SW 1271 (cell line): ENCODE measurements at regions not wholly inside any gene's neighbourhood (a gene's known extent, or its start where the extent isn't known, plus 50 kb on each side); places are given as distances from the start of the nearest gene placed in this dataset.

Experiments used
- DNase-seq, 2 experiments: peaks; one replicate each; lab custom pipeline; 2025; lab: John Stamatoyannopoulos, UW

DNA sequence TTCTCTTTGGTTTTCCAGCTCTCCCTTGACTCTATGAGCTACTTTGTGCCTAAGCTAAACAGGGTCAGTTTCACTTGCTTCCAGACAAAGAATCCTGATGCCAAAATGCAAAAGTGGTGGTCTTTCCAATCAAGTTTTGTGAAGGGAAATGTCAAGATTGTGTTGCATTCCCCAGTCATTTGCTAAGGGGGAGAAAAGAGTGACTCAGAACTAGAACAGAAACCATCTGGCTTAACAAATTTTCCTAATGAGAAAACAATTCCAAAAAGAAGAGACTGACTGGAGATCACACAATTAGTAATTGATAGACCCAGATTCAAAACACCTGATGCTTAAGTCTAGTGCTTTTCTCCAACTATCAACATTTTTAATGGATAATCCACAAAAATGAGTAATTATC, 235.1 kb upstream of the DIO2 start:
- no peak for DNase-seq

- DNase-seq, result no peak
Measured at GRCh38 chr14:80445605-80446004, 234.3 kb upstream of the DIO2 start.

- DNase-seq, result no peak
Measured at GRCh38 chr14:80434574-80435321, 223.4 kb upstream of the DIO2 start.

DNA sequence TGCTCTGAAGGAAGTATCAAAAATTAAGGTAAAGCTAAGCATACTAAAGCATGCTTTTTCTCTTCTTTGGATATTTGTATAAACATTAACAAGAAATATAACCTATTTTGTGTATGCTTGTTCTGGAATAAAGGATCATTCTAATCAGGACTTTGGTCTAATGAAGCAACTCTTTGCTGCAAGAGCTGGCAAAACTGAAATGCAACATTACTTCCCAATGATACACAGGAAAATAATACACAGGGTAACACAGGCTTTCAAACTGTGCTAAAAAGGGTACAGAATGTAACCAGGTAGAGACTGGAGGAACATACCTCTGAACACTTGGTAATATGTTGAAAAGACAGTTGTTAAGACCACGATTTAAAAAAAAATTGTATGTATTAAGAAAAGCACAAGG, 222.5 kb upstream of the DIO2 start:
- no peak for DNase-seq

GRCh38 chr14:80428671-80429070, 217.4 kb upstream of the DIO2 start:
- no peak for DNase-seq

DNA sequence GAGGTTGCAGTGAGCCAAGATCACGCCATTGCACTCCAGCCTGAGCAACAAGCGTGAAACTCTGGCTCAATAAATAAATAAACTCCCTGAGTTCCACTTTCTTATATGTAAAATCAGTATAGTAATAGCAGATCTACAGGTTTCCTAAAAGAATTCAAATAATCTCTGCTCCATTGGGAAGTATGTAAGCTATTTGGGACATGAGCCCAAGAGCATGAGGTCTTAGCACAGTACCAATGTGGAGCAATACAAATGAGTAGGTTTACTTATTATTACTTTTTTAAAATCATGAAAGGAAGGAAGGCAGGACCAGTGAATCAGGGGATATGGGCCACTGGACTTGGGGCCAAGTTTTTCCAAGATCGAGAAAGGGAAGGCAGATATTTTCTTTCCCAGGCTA, 216.9 kb upstream of the DIO2 start:
- no peak for DNase-seq

GRCh38 chr14:80427101-80427500, 215.8 kb upstream of the DIO2 start:
- DNase-seq, result no peak

- no peak for DNase-seq
Measured at GRCh38 chr14:80426683-80427082, 215.4 kb upstream of the DIO2 start.

GRCh38 chr14:80425686-80426085, 214.4 kb upstream of the DIO2 start:
- DNase-seq, result peak; percentile 91 to 97

GRCh38 chr14:80419769-80420168, 208.5 kb upstream of the DIO2 start:
- no peak for DNase-seq

DNA sequence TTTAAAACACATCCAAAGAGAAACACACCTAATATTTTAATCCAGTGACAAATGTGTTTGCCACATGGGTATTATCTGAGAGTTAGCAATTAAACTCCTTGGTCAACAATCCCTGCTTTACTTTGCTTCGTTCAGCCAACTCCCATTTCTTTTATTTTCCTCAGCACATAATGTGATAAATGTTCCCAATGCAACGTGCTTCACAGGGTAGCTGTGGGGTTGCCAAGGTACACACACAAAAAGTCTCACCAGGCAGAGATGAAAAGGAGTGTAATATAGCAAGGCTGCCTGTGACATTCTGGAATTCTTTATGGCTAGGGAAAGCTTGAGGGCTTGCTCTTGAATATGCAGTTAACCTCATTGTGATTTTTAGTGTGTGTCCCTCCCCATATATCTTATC, 208.0 kb upstream of the DIO2 start:
- DNase-seq, result no peak

DNA sequence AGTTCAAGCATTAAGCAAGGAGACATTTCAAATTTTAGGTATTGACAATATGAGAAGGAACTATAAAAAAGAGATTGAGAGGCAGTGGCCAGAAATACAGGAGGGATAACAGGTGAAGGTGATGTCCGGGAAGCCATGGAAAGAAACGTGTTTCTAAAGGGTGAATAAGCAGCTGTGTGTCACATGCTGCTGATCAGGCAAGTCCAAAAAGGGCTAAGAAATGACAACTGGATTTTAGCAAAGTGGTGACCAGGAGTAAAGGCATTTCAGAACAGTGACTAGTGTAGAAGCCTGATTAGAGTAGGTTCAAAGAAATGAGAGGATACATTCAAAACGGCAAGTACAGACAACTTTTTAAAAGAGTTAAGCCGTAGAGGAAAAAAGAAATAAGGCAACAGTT, 204.3 kb upstream of the DIO2 start:
- DNase-seq, result no peak

- DNase-seq, result no peak
Measured at GRCh38 chr14:80414080-80414479, 202.8 kb upstream of the DIO2 start.

DNA sequence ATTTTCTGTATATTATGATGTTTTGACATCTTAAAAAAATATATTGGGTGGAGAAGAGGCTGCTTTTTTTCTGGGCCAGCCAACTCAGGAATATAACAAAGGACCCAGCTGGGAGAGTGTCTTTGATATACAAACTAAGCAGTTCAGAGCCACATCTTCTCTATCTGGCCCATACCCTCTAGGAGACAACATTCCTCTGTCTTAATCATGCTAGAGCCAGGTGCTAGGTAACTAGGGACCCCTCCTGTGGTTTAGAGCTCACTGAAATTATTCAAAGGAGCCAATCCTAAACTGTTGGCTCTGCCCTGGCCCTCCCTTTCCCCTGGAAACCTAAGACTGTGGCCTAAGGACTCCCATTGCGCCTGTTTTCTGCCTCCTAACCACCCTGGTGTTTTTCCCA, 193.1 kb upstream of the DIO2 start:
- no peak for DNase-seq

DNA sequence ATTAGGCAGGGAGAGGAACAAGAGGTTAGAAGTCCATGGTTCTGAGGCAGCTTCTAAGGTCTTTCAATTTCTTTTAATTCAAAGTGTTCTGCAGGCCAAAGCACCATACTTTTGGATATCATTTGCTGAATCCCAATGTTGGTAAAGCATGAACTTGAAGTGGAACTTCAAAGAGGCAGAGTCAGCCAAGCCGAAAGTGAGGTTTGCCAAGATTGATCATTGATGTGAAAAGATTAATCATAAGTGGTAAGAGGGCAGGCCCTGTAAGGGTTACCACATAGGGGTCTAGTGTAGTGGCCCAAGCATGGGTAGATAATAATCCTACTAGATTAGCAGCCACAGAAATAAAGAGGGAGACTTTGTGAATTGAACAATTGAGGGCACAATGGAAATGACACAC, 191.7 kb upstream of the DIO2 start:
- DNase-seq, result no peak

GRCh38 chr14:80395031-80395430, 183.7 kb upstream of the DIO2 start:
- DNase-seq, result no peak

- no peak for DNase-seq
Measured at GRCh38 chr14:80393766-80394165, 182.5 kb upstream of the DIO2 start.

DNA sequence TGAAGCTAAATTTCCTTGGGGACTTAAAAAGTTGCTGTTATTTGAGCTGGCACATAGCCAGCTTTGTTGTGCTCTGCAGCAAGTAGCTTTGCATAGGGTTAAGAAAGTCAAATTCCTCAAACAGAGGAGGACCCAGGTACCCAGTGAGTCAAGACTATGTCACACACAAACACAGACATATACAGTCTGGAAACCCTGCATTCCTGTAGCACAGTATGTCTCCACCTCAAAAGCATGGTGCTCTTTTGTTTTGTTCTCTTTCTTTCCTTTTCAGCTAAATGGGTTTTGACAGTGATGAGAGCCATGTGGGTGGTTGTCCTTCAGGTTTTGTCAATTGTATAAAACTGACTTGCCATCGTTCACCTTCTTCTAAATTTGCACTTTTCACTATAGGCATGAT, 179.6 kb upstream of the DIO2 start:
- DNase-seq, result peak in 1 of 2 experiments; percentile 59

DNA sequence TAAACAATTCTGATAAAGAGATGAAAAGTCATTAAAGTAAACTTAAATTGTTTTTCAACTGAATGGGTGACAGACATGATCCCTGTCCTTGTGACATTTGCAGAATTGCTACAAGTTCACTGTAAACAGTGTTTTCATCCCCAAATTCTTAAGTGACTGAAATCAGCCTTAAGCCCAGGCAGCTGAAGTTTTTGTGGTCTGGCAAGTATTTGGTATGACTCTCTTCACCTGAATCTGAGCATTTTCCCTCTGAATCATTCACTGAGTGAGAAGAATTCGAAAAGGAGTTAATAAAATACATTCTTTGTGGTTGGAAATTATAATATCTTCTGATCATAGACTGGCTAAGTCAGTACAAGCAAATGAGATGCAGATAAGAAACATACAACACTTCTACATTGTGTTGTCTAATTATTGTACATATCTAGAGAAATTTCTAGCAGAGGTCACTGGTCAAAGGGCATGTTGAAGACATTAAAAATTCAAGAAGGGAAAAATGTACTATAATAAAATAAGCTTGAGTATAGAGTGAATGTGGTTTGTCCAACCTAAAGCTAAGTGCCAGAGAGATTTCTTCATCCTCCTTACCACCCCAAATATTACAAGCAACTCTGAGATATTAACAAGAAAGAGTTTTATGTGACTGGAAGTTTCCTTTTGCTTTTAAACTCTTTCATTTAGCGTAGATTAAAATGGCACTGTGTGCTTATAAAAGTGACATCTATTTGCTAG, 177.8 kb upstream of the DIO2 start:
- peak; percentile 69 to 81 for DNase-seq

DNA sequence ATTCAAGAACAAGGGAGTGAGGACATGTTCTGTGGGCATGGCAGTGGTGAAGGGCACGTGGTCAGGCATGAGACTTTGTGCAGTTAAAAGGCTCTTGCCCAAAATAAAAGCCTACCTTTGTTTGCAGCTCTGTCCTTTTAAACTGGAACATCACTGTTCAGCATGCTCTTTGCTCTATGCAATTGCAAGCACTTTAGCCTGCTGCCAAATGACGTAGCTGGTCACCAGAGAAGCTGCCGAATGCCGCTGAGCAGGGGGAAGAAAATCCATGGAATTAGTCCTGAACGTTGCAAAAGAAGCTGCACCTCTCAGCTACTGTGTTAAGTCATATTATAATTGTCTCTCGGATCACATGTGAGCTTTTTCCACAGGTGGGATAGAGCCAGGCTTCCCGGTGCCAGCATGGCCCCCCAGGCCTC, 176.3 kb upstream of the DIO2 start:
- no peak for DNase-seq

GRCh38 chr14:80385336-80385735, 174.0 kb upstream of the DIO2 start:
- no peak for DNase-seq

DNA sequence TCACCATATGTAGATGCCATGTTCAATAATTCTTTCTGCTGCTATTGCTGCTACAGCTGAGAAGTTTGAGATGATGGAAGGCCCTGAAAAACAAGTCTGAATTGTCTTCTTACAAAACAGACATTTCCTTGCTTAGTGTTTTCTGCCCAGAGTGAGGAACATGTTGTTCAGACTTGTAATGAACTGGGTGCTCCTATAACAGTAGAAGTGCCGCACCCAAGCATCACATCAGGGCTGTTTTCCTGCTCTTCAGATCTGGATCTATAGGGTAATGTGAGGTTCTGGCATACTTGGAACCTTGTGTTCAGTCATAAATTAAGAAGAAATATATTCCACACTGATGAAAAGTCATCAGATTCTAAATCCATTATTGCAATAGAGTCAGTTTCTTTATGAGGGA, 171.9 kb upstream of the DIO2 start:
- no peak for DNase-seq

DNA sequence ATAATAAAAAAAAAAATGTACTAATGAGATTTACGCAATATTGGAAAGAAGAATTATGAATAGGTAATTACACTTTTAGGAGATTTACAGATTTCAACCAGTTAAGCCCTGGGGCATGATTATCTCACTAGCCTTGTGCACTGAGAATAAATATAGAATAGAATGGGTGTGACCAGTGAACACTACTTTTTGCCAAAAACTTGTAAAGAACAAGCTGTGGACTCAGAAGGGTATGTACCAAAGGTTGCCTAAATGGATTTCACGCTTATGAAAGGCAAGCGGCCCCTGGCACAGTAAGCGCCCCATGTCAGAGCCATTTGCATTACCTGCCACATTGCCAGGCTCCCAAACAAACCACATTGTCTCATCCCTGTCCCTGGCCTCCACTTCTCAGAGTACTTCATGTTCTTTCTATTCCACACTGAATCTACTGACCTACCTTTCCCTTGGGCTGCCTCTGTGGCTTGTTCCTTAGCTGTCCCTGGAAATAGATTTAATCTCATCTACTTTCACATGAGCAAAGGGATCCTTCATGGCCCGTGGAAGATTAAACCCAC, 170.6 kb upstream of the DIO2 start:
- DNase-seq, result no peak
